ENCODE measurements at regions not wholly inside any gene's neighbourhood (a gene's known extent, or its start where the extent isn't known, plus 50 kb on each side); places are given as distances from the start of the nearest gene placed in this dataset.

GRCh38 chr10:36612436-36612835, 513.0 kb upstream of the ANKRD30A start:
- no peak for DNase-seq

GRCh38 chr10:36608866-36609265, 516.5 kb upstream of the ANKRD30A start:
- no peak for DNase-seq

- DNase-seq, result no peak
These were observed 517.1 kb upstream of the ANKRD30A start for GRCh38 chr10:36608251-36608650.

GRCh38 chr10:36606234-36606839, 519.1 kb upstream of the ANKRD30A start:
- DNase-seq, result no peak

GRCh38 chr10:36604316-36604715, 521.1 kb upstream of the ANKRD30A start:
- DNase-seq, result no peak

GRCh38 chr10:36603688-36604087, 521.7 kb upstream of the ANKRD30A start:
- DNase-seq, result no peak

- no peak for DNase-seq
These were observed 523.0 kb upstream of the ANKRD30A start for GRCh38 chr10:36602374-36602773.

GRCh38 chr10:36597756-36598320, 527.6 kb upstream of the ANKRD30A start:
- DNase-seq, result no peak

- no peak for DNase-seq
These were observed 532.4 kb upstream of the ANKRD30A start for GRCh38 chr10:36592964-36593363.

GRCh38 chr10:36591436-36591835, 534.0 kb upstream of the ANKRD30A start:
- DNase-seq, result no peak

- no peak for DNase-seq
These were observed 541.7 kb upstream of the ANKRD30A start for GRCh38 chr10:36583690-36584089.

GRCh38 chr10:36581237-36581636, 544.2 kb upstream of the ANKRD30A start:
- no peak for DNase-seq

GRCh38 chr10:36578306-36578705, 547.1 kb upstream of the ANKRD30A start:
- no peak for DNase-seq

GRCh38 chr10:36577126-36577525, 548.3 kb upstream of the ANKRD30A start:
- DNase-seq, result no peak

GRCh38 chr10:36574207-36574606, 551.2 kb upstream of the ANKRD30A start:
- no peak for DNase-seq

GRCh38 chr10:36573246-36573645, 552.2 kb upstream of the ANKRD30A start:
- DNase-seq, result no peak

- DNase-seq, result no peak
These were observed 561.0 kb upstream of the ANKRD30A start for GRCh38 chr10:36564433-36564832.

- no peak for DNase-seq
These were observed 565.7 kb upstream of the ANKRD30A start for GRCh38 chr10:36559412-36560400.

- DNase-seq, result no peak
These were observed 568.9 kb upstream of the ANKRD30A start for GRCh38 chr10:36556468-36556867.

GRCh38 chr10:36555036-36555435, 570.4 kb upstream of the ANKRD30A start:
- no peak for DNase-seq

GRCh38 chr10:36547965-36548364, 577.4 kb upstream of the ANKRD30A start:
- no peak for DNase-seq

GRCh38 chr10:36542493-36542892, 582.9 kb upstream of the ANKRD30A start:
- no peak for DNase-seq

GRCh38 chr10:36540611-36541010, 584.8 kb upstream of the ANKRD30A start:
- no peak for DNase-seq
